Activated T-helper 2 cell treated with anti-CD3 and anti-CD28 coated beads, Interferon-gamma antibody, Interleukin-2, Interleukin-4, amounts not matched to agents 10 μg/mL and 5 μg/mL and 100 μg/mL, durations not matched to agents 14 hours and 24 hours and 36 hours (primary cell): ENCODE measurements at regions not wholly inside any gene's neighbourhood (a gene's known extent, or its start where the extent isn't known, plus 50 kb on each side); places are given as distances from the start of the nearest gene placed in this dataset.

ENCODE experiments used
- DNase-seq: peaks from one replicate; pipeline ENCODE4 v3.0.0; 2021; ENCODE audit warnings: low spot score
- H3K27ac Mint-ChIP-seq: one replicate; pipeline ENCODE4 v1.8.0; 2021; ENCODE audit warnings: mixed read lengths
- H3K27me3 Mint-ChIP-seq: one replicate; pipeline ENCODE4 v1.8.0; 2021; ENCODE audit warnings: low read depth, mixed read lengths
- H3K36me3 Mint-ChIP-seq: one replicate; pipeline ENCODE4 v1.8.0; 2021; ENCODE audit warnings: low read depth, mixed read lengths
- H3K4me1 Mint-ChIP-seq: one replicate; pipeline ENCODE4 v1.8.0; 2021; ENCODE audit warnings: low read depth, mixed read lengths
- H3K4me3 Mint-ChIP-seq: one replicate; pipeline ENCODE4 v1.8.0; 2021; ENCODE audit warnings: low read depth, mild to moderate bottlenecking, moderate library complexity, mixed read lengths
- H3K9me3 Mint-ChIP-seq: one replicate; pipeline ENCODE4 v1.8.0; 2021; ENCODE audit warnings: mixed read lengths
- intact Hi-C: fragments of 100-400 bp; cut with micrococcal nuclease; formaldehyde crosslinking; loops from one replicate; pipeline ENCODE4 v1.15.1; 2023

GRCh38 chr1:47701741-47702515 lies 264.1 kb downstream of the FOXD2 start:
- H3K27ac Mint-ChIP-seq, result no peak overlapping the region
- H3K4me3 Mint-ChIP-seq, result no peak overlapping the region
- intact Hi-C loops, result no loop called here
- peaks cover 17% of the 10 kb centered on the region for H3K27me3 Mint-ChIP-seq
- no peaks in the 10 kb centered on the region for H3K36me3 Mint-ChIP-seq
- DNase-seq, result no peak
- H3K9me3 Mint-ChIP-seq, result no peaks in the 10 kb centered on the region
- no peaks in the 10 kb centered on the region for H3K4me1 Mint-ChIP-seq

GRCh38 chr1:47703156-47703825 lies 265.4 kb downstream of the FOXD2 start:
- no peak for DNase-seq
- Mint-ChIP-seq H3K9me3 (no peaks in the 10 kb centered on the region), H3K4me3 (no peak overlapping the region), H3K27me3 (peaks cover 27% of the 10 kb centered on the region), H3K27ac (no peak overlapping the region), H3K4me1 (peaks cover 2% of the 10 kb centered on the region), H3K36me3 (no peaks in the 10 kb centered on the region)
- intact Hi-C loops, result no loop called here

- Mint-ChIP-seq H3K9me3 (no peaks in the 10 kb centered on the region), H3K4me1 (peaks cover 2% of the 10 kb centered on the region), H3K27me3 (peaks cover 32% of the 10 kb centered on the region), H3K36me3 (no peaks in the 10 kb centered on the region), H3K27ac (no peak overlapping the region), H3K4me3 (no peak overlapping the region)
- DNase-seq, result no peak
- intact Hi-C loops, result no loop called here
Measured at GRCh38 chr1:47703981-47704596, 266.2 kb downstream of the FOXD2 start.

GRCh38 chr1:47705517-47706130 lies 267.8 kb downstream of the FOXD2 start:
- H3K36me3 Mint-ChIP-seq, result no peaks in the 10 kb centered on the region
- intact Hi-C loops, result no loop called here
- H3K4me3 Mint-ChIP-seq, result no peak overlapping the region
- H3K27me3 Mint-ChIP-seq, result peaks cover 41% of the 10 kb centered on the region
- H3K4me1 Mint-ChIP-seq, result peaks cover 4% of the 10 kb centered on the region
- no peaks in the 10 kb centered on the region for H3K9me3 Mint-ChIP-seq
- no peak overlapping the region for H3K27ac Mint-ChIP-seq
- no peak for DNase-seq

- DNase-seq, result no peak
- intact Hi-C loops, result no loop called here
- no peak overlapping the region for H3K27ac Mint-ChIP-seq
- no peaks in the 10 kb centered on the region for H3K36me3 Mint-ChIP-seq
- peaks cover 5% of the 10 kb centered on the region for H3K4me1 Mint-ChIP-seq
- no peaks in the 10 kb centered on the region for H3K9me3 Mint-ChIP-seq
- peaks cover 58% of the 10 kb centered on the region for H3K27me3 Mint-ChIP-seq
- H3K4me3 Mint-ChIP-seq, result no peak overlapping the region
Measured at GRCh38 chr1:47707503-47707902, 269.7 kb downstream of the FOXD2 start.

- no peak for DNase-seq
- Mint-ChIP-seq H3K27ac (no peak overlapping the region), H3K27me3 (peaks cover 64% of the 10 kb centered on the region), H3K4me1 (peaks cover 5% of the 10 kb centered on the region), H3K4me3 (no peak overlapping the region), H3K9me3 (no peaks in the 10 kb centered on the region), H3K36me3 (no peaks in the 10 kb centered on the region)
- intact Hi-C loops, result loop anchor here (2.0 kb wide), 1 partner anchor 263 kb away; no protein-coding TSS in a partner anchor
Measured at GRCh38 chr1:47708019-47708535, 270.2 kb downstream of the FOXD2 start.

- Mint-ChIP-seq H3K36me3 (no peaks in the 10 kb centered on the region), H3K27me3 (peaks cover 67% of the 10 kb centered on the region), H3K9me3 (no peaks in the 10 kb centered on the region), H3K4me1 (peaks cover 5% of the 10 kb centered on the region), H3K27ac (no peak overlapping the region), H3K4me3 (no peak overlapping the region)
- intact Hi-C loops, result loop anchor here (2.0 kb wide), 1 partner anchor 264 kb away; no protein-coding TSS in a partner anchor
- no peak for DNase-seq
Measured at GRCh38 chr1:47708658-47709018, 270.8 kb downstream of the FOXD2 start.

GRCh38 chr1:47709019-47709871 lies 271.4 kb downstream of the FOXD2 start:
- Mint-ChIP-seq H3K9me3 (no peaks in the 10 kb centered on the region), H3K36me3 (no peaks in the 10 kb centered on the region), H3K4me1 (peaks cover 5% of the 10 kb centered on the region), H3K27me3 (peaks cover 70% of the 10 kb centered on the region), H3K27ac (no peak overlapping the region), H3K4me3 (no peak overlapping the region)
- no peak for DNase-seq
- intact Hi-C loops, result loop anchor here (2.0 kb wide), 1 partner anchor 264 kb away; no protein-coding TSS in a partner anchor

- intact Hi-C loops, result loop anchor here (2.0 to 5.0 kb wide), 5 partner anchors 17 to 483 kb away; no protein-coding TSS in a partner anchor
- Mint-ChIP-seq H3K36me3 (no peaks in the 10 kb centered on the region), H3K27me3 (peaks cover 68% of the 10 kb centered on the region), H3K27ac (no peak overlapping the region), H3K9me3 (no peaks in the 10 kb centered on the region), H3K4me3 (no peak overlapping the region), H3K4me1 (peaks cover 5% of the 10 kb centered on the region)
- DNase-seq, result no peak
Measured at GRCh38 chr1:47709872-47710231, 272.0 kb downstream of the FOXD2 start.

- Mint-ChIP-seq H3K36me3 (no peaks in the 10 kb centered on the region), H3K4me1 (peaks cover 5% of the 10 kb centered on the region), H3K27ac (no peak overlapping the region), H3K9me3 (no peaks in the 10 kb centered on the region), H3K4me3 (no peak overlapping the region), H3K27me3 (peaks cover 72% of the 10 kb centered on the region)
- intact Hi-C loops, result loop anchor here (2.0 to 5.0 kb wide), 4 partner anchors 16 to 483 kb away; no protein-coding TSS in a partner anchor
- DNase-seq, result peak; percentile 57
Measured at GRCh38 chr1:47710329-47711071, 272.7 kb downstream of the FOXD2 start.
